ENCODE measurements at regions not wholly inside any gene's neighbourhood (a gene's known extent, or its start where the extent isn't known, plus 50 kb on each side); places are given as distances from the start of the nearest gene placed in this dataset.

- FAIRE-seq (no peak), DNase-seq (ENCODE audit: low read depth) (no peak)
- TF ChIP-seq CTCF (IDR thresholded peaks at IDR 0.05; ENCODE audit: insufficient read depth, low read length, severe bottlenecking), result no peak
- H3K36me3 ChIP-seq (ENCODE audit: control insufficient read depth, insufficient read depth, low read length), result no peaks in the 10 kb centered on the region
- H3K27me3 ChIP-seq (ENCODE audit: control insufficient read depth, insufficient read depth, low read length), result no peaks in the 10 kb centered on the region
- H3K4me3 ChIP-seq (ENCODE audit: low read depth, low read length), result no peak overlapping the region
Observed at GRCh38 chr3:144770281-144770680, 798.7 kb downstream of the DIPK2A start.

- Histone ChIP-seq H3K27me3 (ENCODE audit: control insufficient read depth, insufficient read depth, low read length) (no peaks in the 10 kb centered on the region), H3K36me3 (ENCODE audit: control insufficient read depth, insufficient read depth, low read length) (no peaks in the 10 kb centered on the region), H3K4me3 (ENCODE audit: low read depth, low read length) (no peak overlapping the region)
- no peak for FAIRE-seq
- no peak for TF ChIP-seq CTCF (IDR thresholded peaks at IDR 0.05; ENCODE audit: insufficient read depth, low read length, severe bottlenecking)
- peak; percentile 28 for DNase-seq (ENCODE audit: low read depth)
Observed at GRCh38 chr3:144770915-144771351, 799.3 kb downstream of the DIPK2A start.

- DNase-seq (ENCODE audit: low read depth) (no peak), FAIRE-seq (no peak)
- Histone ChIP-seq H3K4me3 (ENCODE audit: low read depth, low read length) (no peak overlapping the region), H3K36me3 (ENCODE audit: control insufficient read depth, insufficient read depth, low read length) (no peaks in the 10 kb centered on the region), H3K27me3 (ENCODE audit: control insufficient read depth, insufficient read depth, low read length) (no peaks in the 10 kb centered on the region)
- no peak for TF ChIP-seq CTCF (IDR thresholded peaks at IDR 0.05; ENCODE audit: insufficient read depth, low read length, severe bottlenecking)
Observed at GRCh38 chr3:144771381-144771870, 799.8 kb downstream of the DIPK2A start.

GRCh38 chr3:144772372-144772771 is 800.7 kb downstream of the DIPK2A start:
- FAIRE-seq (no peak), DNase-seq (ENCODE audit: low read depth) (peak; percentile 32)
- Histone ChIP-seq H3K4me3 (ENCODE audit: low read depth, low read length) (no peak overlapping the region), H3K36me3 (ENCODE audit: control insufficient read depth, insufficient read depth, low read length) (no peaks in the 10 kb centered on the region), H3K27me3 (ENCODE audit: control insufficient read depth, insufficient read depth, low read length) (no peaks in the 10 kb centered on the region)
- no peak for TF ChIP-seq CTCF (IDR thresholded peaks at IDR 0.05; ENCODE audit: insufficient read depth, low read length, severe bottlenecking)

- FAIRE-seq, result no peak
Observed at GRCh38 chr3:144773350-144773749, 801.7 kb downstream of the DIPK2A start.

More at GRCh38 chr3:144773350-144773749, 801.7 kb downstream of the DIPK2A start:
- TF ChIP-seq CTCF (IDR thresholded peaks at IDR 0.05; ENCODE audit: insufficient read depth, low read length, severe bottlenecking), result no peak
- Histone ChIP-seq H3K36me3 (ENCODE audit: control insufficient read depth, insufficient read depth, low read length) (no peaks in the 10 kb centered on the region), H3K4me3 (ENCODE audit: low read depth, low read length) (no peak overlapping the region), H3K27me3 (ENCODE audit: control insufficient read depth, insufficient read depth, low read length) (no peaks in the 10 kb centered on the region)
- no peak for DNase-seq (ENCODE audit: low read depth)
